ENCODE measurements at regions not wholly inside any gene's neighbourhood (a gene's known extent, or its start where the extent isn't known, plus 50 kb on each side); places are given as distances from the start of the nearest gene placed in this dataset.

GRCh38 chr5:124889850-124890249, 143.4 kb upstream of the ZNF608 start:
- no peak for TF ChIP-seq RAD21 (IDR thresholded peaks at IDR 0.05; ENCODE audit: low read depth)

- TF ChIP-seq CEBPB (IDR thresholded peaks at IDR 0.05): no peak
- no peak for TF ChIP-seq CREB1 (IDR thresholded peaks at IDR 0.05; ENCODE audit: low read depth)
- TF ChIP-seq FOXM1 (IDR thresholded peaks at IDR 0.05; ENCODE audit: borderline replicate concordance, low read depth): no peak
- TF ChIP-seq RAD21 (IDR thresholded peaks at IDR 0.05; ENCODE audit: low read depth): no peak
- TF ChIP-seq, protein P1, sequence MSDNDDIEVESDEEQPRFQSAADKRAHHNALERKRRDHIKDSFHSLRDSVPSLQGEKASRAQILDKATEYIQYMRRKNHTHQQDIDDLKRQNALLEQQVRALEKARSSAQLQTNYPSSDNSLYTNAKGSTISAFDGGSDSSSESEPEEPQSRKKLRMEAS (IDR thresholded peaks at IDR 0.05): no peak
- TF ChIP-seq YY1 (IDR thresholded peaks at IDR 0.05; ENCODE audit: low read depth): no peak
- TF ChIP-seq EGR1 (IDR thresholded peaks at IDR 0.05): no peak
- TF ChIP-seq TCF12 (IDR thresholded peaks at IDR 0.05; ENCODE audit: low read depth): no peak
- no peak for TF ChIP-seq NFIC (IDR thresholded peaks at IDR 0.05)
- TF ChIP-seq, protein P2, sequence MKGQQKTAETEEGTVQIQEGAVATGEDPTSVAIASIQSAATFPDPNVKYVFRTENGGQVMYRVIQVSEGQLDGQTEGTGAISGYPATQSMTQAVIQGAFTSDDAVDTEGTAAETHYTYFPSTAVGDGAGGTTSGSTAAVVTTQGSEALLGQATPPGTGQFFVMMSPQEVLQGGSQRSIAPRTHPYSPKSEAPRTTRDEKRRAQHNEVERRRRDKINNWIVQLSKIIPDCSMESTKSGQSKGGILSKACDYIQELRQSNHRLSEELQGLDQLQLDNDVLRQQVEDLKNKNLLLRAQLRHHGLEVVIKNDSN (IDR thresholded peaks at IDR 0.05): no peak
- TF ChIP-seq ZBTB7A (IDR thresholded peaks at IDR 0.05; ENCODE audit: low read depth): no peak
- no peak for TF ChIP-seq EP300 (IDR thresholded peaks at IDR 0.05; ENCODE audit: borderline replicate concordance)
- TF ChIP-seq, protein P3, sequence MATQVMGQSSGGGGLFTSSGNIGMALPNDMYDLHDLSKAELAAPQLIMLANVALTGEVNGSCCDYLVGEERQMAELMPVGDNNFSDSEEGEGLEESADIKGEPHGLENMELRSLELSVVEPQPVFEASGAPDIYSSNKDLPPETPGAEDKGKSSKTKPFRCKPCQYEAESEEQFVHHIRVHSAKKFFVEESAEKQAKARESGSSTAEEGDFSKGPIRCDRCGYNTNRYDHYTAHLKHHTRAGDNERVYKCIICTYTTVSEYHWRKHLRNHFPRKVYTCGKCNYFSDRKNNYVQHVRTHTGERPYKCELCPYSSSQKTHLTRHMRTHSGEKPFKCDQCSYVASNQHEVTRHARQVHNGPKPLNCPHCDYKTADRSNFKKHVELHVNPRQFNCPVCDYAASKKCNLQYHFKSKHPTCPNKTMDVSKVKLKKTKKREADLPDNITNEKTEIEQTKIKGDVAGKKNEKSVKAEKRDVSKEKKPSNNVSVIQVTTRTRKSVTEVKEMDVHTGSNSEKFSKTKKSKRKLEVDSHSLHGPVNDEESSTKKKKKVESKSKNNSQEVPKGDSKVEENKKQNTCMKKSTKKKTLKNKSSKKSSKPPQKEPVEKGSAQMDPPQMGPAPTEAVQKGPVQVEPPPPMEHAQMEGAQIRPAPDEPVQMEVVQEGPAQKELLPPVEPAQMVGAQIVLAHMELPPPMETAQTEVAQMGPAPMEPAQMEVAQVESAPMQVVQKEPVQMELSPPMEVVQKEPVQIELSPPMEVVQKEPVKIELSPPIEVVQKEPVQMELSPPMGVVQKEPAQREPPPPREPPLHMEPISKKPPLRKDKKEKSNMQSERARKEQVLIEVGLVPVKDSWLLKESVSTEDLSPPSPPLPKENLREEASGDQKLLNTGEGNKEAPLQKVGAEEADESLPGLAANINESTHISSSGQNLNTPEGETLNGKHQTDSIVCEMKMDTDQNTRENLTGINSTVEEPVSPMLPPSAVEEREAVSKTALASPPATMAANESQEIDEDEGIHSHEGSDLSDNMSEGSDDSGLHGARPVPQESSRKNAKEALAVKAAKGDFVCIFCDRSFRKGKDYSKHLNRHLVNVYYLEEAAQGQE (IDR thresholded peaks at IDR 0.05; ENCODE audit: low read depth): no peak
- no peak for TF ChIP-seq TAF1 (IDR thresholded peaks at IDR 0.05; ENCODE audit: low read depth)
- no peak for TF ChIP-seq TEAD4 (IDR thresholded peaks at IDR 0.05)
These were observed 144.7 kb upstream of the ZNF608 start for GRCh38 chr5:124891179-124891578.

DNA sequence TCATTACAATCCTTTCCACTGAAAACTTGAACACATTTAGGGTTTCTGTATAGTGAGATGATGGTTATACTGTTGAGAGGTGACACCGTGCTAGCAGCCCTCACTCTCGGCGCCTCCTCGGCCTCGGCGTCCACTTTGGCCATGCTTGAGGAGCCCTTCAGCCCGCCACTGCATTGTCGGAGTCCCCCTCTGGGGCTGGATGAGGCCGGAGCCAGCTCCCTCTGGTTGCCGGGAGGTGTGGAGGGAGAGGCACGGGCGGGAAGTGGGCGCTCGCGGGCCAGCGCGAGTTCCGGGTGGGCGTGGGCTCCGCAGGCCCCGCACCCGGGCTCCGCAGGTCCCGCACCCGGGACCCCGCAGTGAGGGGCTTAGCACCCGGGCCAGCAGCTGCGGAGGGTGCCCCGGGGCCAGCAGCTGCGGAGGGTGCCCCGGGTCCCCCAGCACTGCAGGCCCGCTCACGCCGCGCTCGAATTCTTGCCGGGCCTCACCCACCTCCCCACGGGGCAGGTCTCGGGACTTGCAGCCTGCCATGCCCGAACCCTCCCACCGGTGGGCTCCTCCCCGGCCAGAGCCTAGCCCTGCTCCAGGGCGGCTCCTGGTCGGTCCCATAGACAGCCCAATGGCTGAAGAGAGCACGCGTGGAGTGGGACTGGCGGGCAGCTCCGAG, 145.9 kb upstream of the ZNF608 start:
- TF ChIP-seq TCF12 (IDR thresholded peaks at IDR 0.05; ENCODE audit: low read depth): no peak
- TF ChIP-seq YY1 (IDR thresholded peaks at IDR 0.05; ENCODE audit: low read depth): no peak
- no peak for TF ChIP-seq ZBTB7A (IDR thresholded peaks at IDR 0.05; ENCODE audit: low read depth)
- no peak for TF ChIP-seq CREB1 (IDR thresholded peaks at IDR 0.05; ENCODE audit: low read depth)
- TF ChIP-seq, protein P2 (IDR thresholded peaks at IDR 0.05): no peak
- TF ChIP-seq RAD21 (IDR thresholded peaks at IDR 0.05; ENCODE audit: low read depth): no peak
- no peak for TF ChIP-seq EGR1 (IDR thresholded peaks at IDR 0.05)
- TF ChIP-seq EP300 (IDR thresholded peaks at IDR 0.05; ENCODE audit: borderline replicate concordance): no peak
- TF ChIP-seq FOXM1 (IDR thresholded peaks at IDR 0.05; ENCODE audit: borderline replicate concordance, low read depth): no peak
- TF ChIP-seq NFIC (IDR thresholded peaks at IDR 0.05): no peak
- TF ChIP-seq TEAD4 (IDR thresholded peaks at IDR 0.05): no peak
- TF ChIP-seq, protein P3 (IDR thresholded peaks at IDR 0.05; ENCODE audit: low read depth): no peak
- TF ChIP-seq TAF1 (IDR thresholded peaks at IDR 0.05; ENCODE audit: low read depth): no peak
- TF ChIP-seq CEBPB (IDR thresholded peaks at IDR 0.05): no peak

- TF ChIP-seq TCF12 (IDR thresholded peaks at IDR 0.05; ENCODE audit: low read depth): no peak
- TF ChIP-seq TEAD4 (IDR thresholded peaks at IDR 0.05): no peak
- TF ChIP-seq TAF1 (IDR thresholded peaks at IDR 0.05; ENCODE audit: low read depth): no peak
- TF ChIP-seq NFIC (IDR thresholded peaks at IDR 0.05): no peak
These were observed 148.1 kb upstream of the ZNF608 start for GRCh38 chr5:124894541-124894940.

DNA sequence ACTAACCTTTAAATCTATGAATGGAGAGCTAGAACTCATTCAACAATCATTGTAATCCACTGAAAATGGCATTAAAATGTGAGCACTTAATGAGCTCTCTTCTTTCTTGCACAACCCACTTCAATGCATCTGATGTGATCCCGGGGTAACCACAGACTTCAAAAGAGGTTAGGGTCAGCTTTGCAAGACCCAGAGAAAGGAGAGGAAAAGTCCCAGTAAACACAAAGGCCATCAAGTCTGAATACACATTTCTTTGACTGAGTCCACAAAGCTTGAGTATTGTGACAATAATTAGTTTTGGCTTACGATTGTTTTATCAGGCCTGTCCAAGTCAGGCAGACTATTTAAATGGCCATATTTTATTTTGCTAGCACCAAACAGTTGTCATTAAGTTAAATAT, 148.8 kb upstream of the ZNF608 start:
- no peak for TF ChIP-seq YY1 (IDR thresholded peaks at IDR 0.05; ENCODE audit: low read depth)
- TF ChIP-seq TAF1 (IDR thresholded peaks at IDR 0.05; ENCODE audit: low read depth): no peak
- no peak for TF ChIP-seq TEAD4 (IDR thresholded peaks at IDR 0.05)
- no peak for TF ChIP-seq CREB1 (IDR thresholded peaks at IDR 0.05; ENCODE audit: low read depth)
- TF ChIP-seq, protein P1 (IDR thresholded peaks at IDR 0.05): no peak
- no peak for TF ChIP-seq ZBTB7A (IDR thresholded peaks at IDR 0.05; ENCODE audit: low read depth)
- TF ChIP-seq RAD21 (IDR thresholded peaks at IDR 0.05; ENCODE audit: low read depth): no peak
- TF ChIP-seq, protein P3 (IDR thresholded peaks at IDR 0.05; ENCODE audit: low read depth): no peak
- no peak for TF ChIP-seq FOXM1 (IDR thresholded peaks at IDR 0.05; ENCODE audit: borderline replicate concordance, low read depth)
- TF ChIP-seq, protein P2 (IDR thresholded peaks at IDR 0.05): no peak
- no peak for TF ChIP-seq EP300 (IDR thresholded peaks at IDR 0.05; ENCODE audit: borderline replicate concordance)
- TF ChIP-seq EGR1 (IDR thresholded peaks at IDR 0.05): no peak
- TF ChIP-seq CEBPB (IDR thresholded peaks at IDR 0.05): no peak
- TF ChIP-seq NFIC (IDR thresholded peaks at IDR 0.05): no peak
- no peak for TF ChIP-seq TCF12 (IDR thresholded peaks at IDR 0.05; ENCODE audit: low read depth)
